ENCODE measurements at regions not wholly inside any gene's neighbourhood (a gene's known extent, or its start where the extent isn't known, plus 50 kb on each side); places are given as distances from the start of the nearest gene placed in this dataset.
"Not testable (repeated sequence)": the region's sequence is repeated elsewhere in the genome, so short reads cannot be mapped to it uniquely, and the experiment has no call there.

DNA sequence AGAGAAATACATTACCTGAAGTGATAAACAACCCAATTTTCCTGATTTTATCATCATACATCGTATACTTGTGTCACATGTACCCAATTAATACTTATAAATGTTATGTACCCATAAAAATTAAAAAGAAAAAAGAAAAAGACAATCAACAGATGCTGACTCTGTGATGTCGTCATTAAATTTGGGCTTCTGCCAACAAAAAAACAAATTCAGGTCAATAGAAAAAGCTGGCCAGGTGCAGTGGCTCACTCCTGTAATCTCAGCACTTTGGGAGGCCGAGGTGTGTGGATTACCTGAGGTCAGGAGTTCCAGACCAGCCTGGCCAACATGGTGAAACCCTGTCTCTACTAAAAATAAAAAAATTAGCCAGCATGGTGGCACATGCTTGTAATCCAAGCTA lies 174.4 kb downstream of the ZIC4 start:
- TF ChIP-seq, protein P1, sequence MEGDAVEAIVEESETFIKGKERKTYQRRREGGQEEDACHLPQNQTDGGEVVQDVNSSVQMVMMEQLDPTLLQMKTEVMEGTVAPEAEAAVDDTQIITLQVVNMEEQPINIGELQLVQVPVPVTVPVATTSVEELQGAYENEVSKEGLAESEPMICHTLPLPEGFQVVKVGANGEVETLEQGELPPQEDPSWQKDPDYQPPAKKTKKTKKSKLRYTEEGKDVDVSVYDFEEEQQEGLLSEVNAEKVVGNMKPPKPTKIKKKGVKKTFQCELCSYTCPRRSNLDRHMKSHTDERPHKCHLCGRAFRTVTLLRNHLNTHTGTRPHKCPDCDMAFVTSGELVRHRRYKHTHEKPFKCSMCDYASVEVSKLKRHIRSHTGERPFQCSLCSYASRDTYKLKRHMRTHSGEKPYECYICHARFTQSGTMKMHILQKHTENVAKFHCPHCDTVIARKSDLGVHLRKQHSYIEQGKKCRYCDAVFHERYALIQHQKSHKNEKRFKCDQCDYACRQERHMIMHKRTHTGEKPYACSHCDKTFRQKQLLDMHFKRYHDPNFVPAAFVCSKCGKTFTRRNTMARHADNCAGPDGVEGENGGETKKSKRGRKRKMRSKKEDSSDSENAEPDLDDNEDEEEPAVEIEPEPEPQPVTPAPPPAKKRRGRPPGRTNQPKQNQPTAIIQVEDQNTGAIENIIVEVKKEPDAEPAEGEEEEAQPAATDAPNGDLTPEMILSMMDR (IDR thresholded peaks at IDR 0.05; ENCODE audit: insufficient read depth, low read length, poor library complexity, severe bottlenecking): not testable (repeated sequence)
- TF ChIP-seq EZH2phosphoT487 (conservative IDR thresholded peaks at IDR 0.05; ENCODE audit: low read length): not testable (repeated sequence)
